GM06990 (cell line): ENCODE measurements at regions not wholly inside any gene's neighbourhood (a gene's known extent, or its start where the extent isn't known, plus 50 kb on each side); places are given as distances from the start of the nearest gene placed in this dataset.

Experiments
- DNase-seq: peaks from one replicate; pipeline ENCODE4 v3.0.0-alpha.2; 2011; ENCODE audit not compliant: insufficient read length; ENCODE audit errors: extremely low read depth
- H3K27me3 ChIP-seq: replicated peaks from 2 replicates; pipeline ENCODE4 v1.6.0; 2011; ENCODE audit warnings: low read length; ENCODE audit not compliant: control insufficient read depth, insufficient read depth
- H3K36me3 ChIP-seq: 2 replicates; pipeline ENCODE4 v1.5.1; 2011; ENCODE audit warnings: low read length; ENCODE audit not compliant: control insufficient read depth, insufficient read depth
- H3K4me3 ChIP-seq: replicated peaks from 2 replicates; pipeline ENCODE4 v1.5.1; 2011; ENCODE audit warnings: low read depth, mild to moderate bottlenecking, control low read depth, low read length
- TF ChIP-seq, protein P1 (sequence below): IDR thresholded peaks from 2 replicates; pipeline ENCODE4 v1.5.1; 2011; ENCODE audit warnings: low read length, control low read depth, mild to moderate bottlenecking, inconsistent platforms; ENCODE audit not compliant: insufficient read depth, poor library complexity, severe bottlenecking

DNA sequence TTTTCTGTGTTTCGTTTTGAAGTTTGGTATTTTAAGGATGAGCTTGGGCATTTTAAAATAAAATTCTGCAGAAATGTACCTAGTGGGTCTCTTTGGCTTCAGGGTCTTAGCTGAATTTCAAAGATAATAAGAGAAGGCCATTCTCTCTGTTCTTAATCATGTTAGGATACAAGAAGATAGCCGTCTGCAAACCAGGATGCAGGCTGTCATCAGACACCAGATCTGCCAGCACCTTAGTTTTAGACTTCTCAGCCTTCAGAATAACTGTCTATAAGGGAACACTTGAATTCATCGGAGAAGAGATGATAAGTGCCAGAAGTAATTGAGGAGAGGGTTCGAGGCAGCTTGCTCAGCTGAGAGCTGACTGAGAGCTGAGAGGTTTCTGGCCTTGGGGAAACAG, 202.1 kb downstream of the REEP3 start:
- no peaks in the 10 kb centered on the region for H3K27me3 ChIP-seq
- TF ChIP-seq, protein P1, sequence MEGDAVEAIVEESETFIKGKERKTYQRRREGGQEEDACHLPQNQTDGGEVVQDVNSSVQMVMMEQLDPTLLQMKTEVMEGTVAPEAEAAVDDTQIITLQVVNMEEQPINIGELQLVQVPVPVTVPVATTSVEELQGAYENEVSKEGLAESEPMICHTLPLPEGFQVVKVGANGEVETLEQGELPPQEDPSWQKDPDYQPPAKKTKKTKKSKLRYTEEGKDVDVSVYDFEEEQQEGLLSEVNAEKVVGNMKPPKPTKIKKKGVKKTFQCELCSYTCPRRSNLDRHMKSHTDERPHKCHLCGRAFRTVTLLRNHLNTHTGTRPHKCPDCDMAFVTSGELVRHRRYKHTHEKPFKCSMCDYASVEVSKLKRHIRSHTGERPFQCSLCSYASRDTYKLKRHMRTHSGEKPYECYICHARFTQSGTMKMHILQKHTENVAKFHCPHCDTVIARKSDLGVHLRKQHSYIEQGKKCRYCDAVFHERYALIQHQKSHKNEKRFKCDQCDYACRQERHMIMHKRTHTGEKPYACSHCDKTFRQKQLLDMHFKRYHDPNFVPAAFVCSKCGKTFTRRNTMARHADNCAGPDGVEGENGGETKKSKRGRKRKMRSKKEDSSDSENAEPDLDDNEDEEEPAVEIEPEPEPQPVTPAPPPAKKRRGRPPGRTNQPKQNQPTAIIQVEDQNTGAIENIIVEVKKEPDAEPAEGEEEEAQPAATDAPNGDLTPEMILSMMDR, result no peak
- H3K4me3 ChIP-seq, result no peak overlapping the region
- DNase-seq, result no peak
- no peaks in the 10 kb centered on the region for H3K36me3 ChIP-seq

GRCh38 chr10:63723741-63724140, 202.5 kb downstream of the REEP3 start:
- no peaks in the 10 kb centered on the region for H3K27me3 ChIP-seq
- TF ChIP-seq, protein P1, result no peak
- no peaks in the 10 kb centered on the region for H3K36me3 ChIP-seq
- no peak overlapping the region for H3K4me3 ChIP-seq
- DNase-seq, result no peak

DNA sequence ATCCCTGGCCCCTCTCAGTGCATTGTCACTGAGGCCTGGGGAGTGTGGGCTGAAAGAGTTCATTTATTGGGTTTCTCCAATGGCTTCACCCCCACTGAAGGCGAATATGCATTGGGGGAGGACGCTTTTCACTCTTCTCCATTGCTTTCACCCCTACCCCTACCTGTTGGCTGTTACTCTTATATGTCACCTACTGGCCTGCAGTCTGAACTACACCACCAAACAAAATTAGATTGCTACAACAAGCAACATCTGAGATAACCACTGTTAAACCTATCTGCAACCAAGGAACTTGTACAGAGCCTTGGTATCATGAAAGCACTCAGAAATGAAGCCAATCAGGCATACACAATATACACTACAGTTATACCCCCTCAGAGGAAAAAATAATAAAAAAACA, 203.7 kb downstream of the REEP3 start:
- no peaks in the 10 kb centered on the region for H3K36me3 ChIP-seq
- DNase-seq, result no peak
- TF ChIP-seq, protein P1, result peak; percentile 18
- no peak overlapping the region for H3K4me3 ChIP-seq
- no peaks in the 10 kb centered on the region for H3K27me3 ChIP-seq

- DNase-seq, result no peak
- H3K36me3 ChIP-seq, result no peaks in the 10 kb centered on the region
- no peak overlapping the region for H3K4me3 ChIP-seq
- TF ChIP-seq, protein P1, result no peak
- H3K27me3 ChIP-seq, result no peaks in the 10 kb centered on the region
These were observed 205.7 kb downstream of the REEP3 start for GRCh38 chr10:63726867-63727266.

DNA sequence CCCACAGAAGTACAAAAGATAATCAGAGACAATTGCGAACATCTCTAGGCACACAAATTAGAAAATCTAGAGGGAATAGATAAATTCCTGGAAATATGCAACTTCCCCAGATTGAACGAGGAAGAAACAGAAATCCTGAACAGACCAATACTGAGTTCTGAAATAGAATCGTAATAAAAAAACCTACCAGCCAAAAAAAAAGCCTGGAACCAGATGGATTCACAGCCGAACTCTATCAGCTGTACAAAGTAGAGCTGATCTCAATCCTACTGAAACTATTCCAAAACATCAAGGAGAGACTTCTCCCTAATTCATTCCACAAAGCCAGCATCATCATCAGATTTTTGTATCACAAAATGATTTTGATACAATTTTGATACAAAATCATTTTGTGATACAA, 206.4 kb downstream of the REEP3 start:
- no peaks in the 10 kb centered on the region for H3K36me3 ChIP-seq
- H3K4me3 ChIP-seq, result no peak overlapping the region
- TF ChIP-seq, protein P1, result no peak
- no peaks in the 10 kb centered on the region for H3K27me3 ChIP-seq
- no peak for DNase-seq

GRCh38 chr10:63735305-63735704, 214.1 kb downstream of the REEP3 start:
- H3K4me3 ChIP-seq, result no peak overlapping the region
- TF ChIP-seq, protein P1, result no peak
- no peaks in the 10 kb centered on the region for H3K27me3 ChIP-seq
- H3K36me3 ChIP-seq, result no peaks in the 10 kb centered on the region
- no peak for DNase-seq
